ENCODE measurements at regions not wholly inside any gene's neighbourhood (a gene's known extent, or its start where the extent isn't known, plus 50 kb on each side); places are given as distances from the start of the nearest gene placed in this dataset.

GRCh38 chr10:25113191-25114035, 61.4 kb upstream of the GPR158 start:
- DNase-seq (ENCODE audit: low read depth, low spot score) = no peak

- no peak for DNase-seq (ENCODE audit: low read depth, low spot score)
These were observed 60.8 kb upstream of the GPR158 start for GRCh38 chr10:25114036-25114411.

DNA sequence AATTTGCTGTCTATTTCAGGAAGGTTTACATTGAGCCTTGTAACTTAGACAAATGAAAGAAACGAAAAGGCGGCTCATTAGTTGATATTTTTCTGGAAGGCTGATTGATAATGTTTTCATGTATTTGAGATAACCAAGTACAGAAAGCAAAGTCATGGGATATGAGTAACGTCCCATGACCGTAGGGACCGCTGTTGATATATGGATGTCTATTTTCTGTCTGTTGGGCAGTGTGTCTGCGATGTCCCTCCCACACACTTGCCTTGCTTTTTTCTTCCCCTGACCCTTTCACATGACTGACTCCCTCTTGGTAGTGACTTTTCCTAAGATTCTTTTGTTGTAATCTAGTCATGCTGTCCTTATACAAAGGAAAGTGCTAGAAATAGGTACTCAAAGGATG, 57.0 kb upstream of the GPR158 start:
- DNase-seq (ENCODE audit: low read depth, low spot score) = no peak

GRCh38 chr10:25120188-25120587, 54.6 kb upstream of the GPR158 start:
- DNase-seq (ENCODE audit: low read depth, low spot score) = no peak

All from activated naive CD8-positive, alpha-beta T cell treated with anti-CD3 and anti-CD28 coated beads, Interleukin-2, amount 50 U/mL, for 16 hours (primary cell).